HL-60/S4 (cell line): ENCODE measurements at regions not wholly inside any gene's neighbourhood (a gene's known extent, or its start where the extent isn't known, plus 50 kb on each side); places are given as distances from the start of the nearest gene placed in this dataset.
"Not testable (repeated sequence)": the region's sequence is repeated elsewhere in the genome, so short reads cannot be mapped to it uniquely, and the experiment has no call there.

Experiments used
- in situ Hi-C: fragments of 300-500 bp; cut with MboI; formaldehyde crosslinking; loops from 2 replicates; pipeline ENCODE4 v1.14.3; 2022; ENCODE audit warnings: low sequenced_read_pairs

DNA sequence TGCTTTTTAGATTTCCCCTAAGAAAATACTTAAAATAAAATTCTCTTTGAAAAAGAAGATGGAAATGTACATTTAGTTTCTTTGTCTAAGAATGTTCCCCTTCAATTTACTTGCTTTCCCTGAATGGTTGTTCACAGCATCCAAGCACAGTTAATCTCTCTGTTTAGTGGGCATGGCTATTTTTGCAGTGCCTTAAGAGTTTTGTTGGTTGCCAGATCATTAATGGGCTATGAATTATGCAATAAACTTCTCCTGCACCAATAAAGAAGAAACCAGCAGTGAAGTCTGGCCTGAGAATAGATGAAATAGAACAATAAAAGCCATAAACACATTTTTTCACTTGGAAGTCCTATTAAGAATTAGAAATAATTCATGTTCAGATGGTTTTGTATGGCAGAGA lies 980.4 kb upstream of the IGFBP7 start:
- in situ Hi-C loops, result no loop called here

DNA sequence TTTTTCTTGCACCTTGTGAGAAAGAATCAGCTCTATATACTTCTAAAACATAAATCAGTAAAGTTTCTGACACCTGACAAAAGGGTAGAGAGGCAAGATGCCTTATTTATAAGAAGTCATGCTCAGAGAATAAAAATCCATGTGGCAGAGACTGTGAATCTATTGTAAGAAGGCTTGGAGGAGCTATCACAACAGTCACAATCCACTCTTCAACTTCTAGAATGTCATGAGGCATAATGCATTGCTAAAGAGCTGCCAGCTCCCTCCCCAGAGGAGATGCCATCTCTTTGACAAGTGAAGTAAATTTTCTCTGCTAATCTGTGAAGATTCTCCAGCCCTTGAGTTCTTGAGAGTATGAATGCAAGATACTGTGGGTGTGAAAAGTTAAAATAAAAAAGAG lies 971.2 kb upstream of the IGFBP7 start:
- in situ Hi-C loops, result no loop called here

DNA sequence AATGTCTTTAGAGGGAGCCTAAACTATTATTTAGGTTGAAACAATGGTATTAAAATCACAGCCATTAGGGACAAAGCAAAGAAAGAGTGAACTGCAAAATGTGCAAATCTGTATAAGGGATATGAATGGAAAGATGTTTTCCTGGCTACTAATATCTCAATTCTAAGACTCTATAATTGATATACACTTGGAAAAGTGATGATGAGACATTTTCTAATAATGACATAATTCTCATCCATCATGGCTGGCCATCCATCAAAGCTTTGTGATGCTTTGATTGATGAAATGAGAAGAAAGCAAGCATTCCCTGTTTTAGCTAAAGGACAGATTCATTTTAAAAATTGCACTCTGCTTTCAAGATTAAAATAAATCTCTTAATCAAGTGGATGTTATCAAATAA lies 965.5 kb upstream of the IGFBP7 start:
- in situ Hi-C loops, result no loop called here

DNA sequence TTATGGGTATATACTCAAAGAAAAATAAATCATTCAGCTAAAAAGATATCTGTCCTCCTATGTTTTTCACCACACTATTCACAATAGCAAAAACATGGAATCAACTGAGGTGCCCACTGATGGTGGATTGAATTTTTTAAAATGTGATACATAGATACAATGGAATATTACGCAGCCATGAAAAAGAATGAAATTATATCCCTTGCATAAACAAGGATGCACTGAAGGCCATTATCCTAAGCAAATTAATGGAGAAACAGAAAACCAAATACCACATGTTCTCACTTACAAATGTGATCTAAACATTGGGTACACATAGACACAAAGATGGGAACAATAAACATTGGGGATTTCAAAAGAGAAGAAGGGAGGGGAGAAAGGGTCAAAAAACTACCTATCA lies 964.2 kb upstream of the IGFBP7 start:
- in situ Hi-C loops, result no loop called here

DNA sequence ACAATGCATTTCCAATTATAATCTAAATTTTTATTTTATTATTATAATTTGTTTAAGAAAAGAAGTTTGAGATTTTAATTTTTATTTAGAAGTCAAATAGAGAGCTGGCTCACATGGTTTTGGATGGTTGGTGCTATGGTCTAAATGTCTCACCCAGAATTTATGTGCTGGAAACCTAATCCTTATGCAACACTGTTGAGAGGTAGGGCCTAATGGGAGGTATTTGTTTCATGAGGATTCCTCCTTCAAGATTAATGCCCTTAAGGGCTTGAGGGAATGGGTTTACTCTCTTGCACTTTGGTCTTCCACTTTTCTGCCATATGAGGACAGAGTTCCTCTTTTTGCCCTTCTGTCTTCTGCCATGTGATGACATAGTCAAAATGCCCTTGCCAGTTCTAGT lies 960.5 kb upstream of the IGFBP7 start:
- in situ Hi-C loops, result no loop called here

DNA sequence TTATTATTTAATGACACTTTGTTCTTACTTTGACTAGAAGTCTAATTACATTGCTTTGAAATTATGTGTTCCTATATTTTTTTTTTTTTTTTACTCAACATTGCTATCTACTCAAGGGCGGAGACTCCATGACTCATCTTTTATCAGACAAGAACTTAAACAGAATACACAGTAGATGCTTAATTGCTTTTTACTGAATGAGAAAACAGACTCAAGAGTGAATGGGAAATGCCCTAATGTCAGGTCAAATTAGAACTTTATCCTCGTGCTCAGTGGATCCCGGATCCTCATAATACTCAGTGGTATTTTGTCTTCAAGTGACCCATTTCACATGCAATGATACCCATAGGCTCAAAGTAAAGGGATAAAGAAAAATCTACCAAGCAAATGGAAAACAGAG lies 954.5 kb upstream of the IGFBP7 start:
- in situ Hi-C loops, result no loop called here

DNA sequence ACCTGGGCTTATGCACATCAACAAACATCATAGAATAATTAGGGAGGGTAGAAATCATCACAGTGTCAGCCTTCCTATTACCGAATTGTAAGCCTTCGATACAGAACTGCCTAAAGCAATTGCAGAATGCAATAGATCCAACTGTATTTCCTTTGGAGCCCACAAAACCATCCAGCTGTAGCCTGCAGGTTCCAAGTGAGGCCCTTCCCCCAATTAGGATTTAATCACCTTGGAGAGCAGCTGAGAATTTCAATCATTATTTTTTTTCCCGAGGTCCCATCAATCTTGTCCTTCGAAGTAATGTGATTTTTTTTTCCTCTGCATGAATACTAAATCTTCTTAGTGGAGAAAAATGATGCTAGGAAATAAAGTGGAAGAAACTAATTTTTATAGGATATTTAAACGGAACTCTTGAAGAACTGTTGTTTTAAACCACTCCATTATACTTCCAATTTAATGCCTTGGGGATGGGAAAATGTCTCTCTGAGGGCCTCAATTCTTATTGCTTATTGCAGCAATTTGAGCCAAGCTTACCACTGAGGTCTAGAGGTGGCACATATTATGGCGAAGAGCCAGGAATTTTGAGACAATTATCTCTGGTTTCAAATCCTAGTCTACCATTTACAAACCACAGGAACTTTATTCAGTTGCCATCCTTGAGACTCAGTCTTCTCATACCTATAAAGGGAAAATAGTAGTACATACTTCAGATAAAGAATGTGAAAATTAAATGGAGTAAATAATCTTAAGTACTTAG lies 953.4 kb upstream of the IGFBP7 start:
- in situ Hi-C loops, result no loop called here

DNA sequence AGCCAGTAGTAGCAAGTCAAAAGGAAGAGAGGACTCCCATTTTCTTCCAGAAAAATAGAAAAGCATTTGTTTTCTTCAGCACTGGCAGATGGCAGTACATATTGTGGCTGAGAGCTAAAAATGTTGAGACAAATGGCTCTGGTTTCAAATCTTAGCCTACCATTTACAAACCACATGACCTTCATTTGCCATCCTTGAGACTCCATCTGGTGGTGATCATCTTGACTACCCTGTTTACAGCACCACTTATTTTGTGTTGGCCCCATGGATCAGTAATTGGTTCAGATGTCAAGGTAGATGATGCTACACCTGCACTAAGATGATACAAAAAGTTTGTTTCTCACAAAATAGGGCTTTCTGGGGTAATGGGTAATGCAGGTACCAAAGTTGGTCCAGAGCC lies 951.8 kb upstream of the IGFBP7 start:
- in situ Hi-C loops, result no loop called here

DNA sequence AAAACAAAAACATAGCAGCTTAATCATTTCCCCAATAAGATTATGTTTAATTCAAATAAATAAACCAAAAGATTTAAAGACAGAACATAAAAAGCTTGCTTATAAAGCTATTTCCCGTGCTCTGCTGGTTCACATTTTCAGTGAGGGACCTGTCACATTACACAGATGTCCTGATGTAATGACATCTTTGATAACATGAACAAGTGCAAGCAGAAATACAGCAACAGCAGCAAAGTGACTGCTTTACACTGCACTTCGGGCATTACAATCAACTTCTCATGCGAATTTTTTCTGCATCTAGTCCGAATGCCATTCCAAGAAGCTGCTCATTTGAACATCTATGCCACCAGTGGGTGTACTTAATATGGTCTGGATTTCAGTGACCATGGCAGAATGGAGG lies 940.3 kb upstream of the IGFBP7 start:
- in situ Hi-C loops, result no loop called here

DNA sequence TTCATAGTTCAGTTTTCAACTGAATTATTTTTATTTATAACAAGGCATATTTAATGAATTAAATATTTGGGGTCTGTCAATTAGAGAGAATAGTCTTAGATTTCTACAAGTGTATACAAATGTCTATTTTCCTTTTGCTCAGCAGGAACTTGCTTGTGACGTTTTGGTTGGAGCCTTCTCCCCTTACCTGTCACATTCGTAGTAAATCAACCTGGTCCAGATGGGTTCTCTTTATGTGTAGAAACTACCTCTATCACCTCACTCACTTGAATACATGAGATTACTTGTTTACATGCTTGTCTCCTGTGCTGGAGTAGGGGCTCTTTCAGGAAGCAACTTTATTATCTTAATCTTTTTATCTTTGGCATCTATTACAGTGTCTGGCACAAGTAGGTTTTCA lies 938.3 kb upstream of the IGFBP7 start:
- in situ Hi-C loops, result no loop called here

DNA sequence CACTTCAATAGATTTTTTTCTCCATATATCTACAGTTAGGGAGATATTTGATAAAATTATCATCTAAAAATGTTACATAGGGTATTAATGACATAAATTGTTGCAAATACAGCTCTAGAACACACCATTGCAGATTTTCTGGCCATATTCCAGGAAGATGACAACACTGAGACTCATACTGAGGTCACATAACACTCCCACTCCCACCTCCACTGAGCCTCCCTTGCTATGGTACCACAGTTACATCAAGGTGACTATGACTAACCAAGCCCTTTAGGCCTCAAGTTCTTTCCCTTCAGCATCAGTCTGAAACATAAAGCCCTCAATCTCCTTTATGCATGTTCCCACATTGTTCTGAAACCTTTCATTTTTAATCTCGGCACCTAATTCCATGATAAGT lies 932.0 kb upstream of the IGFBP7 start:
- in situ Hi-C loops, result no loop called here

DNA sequence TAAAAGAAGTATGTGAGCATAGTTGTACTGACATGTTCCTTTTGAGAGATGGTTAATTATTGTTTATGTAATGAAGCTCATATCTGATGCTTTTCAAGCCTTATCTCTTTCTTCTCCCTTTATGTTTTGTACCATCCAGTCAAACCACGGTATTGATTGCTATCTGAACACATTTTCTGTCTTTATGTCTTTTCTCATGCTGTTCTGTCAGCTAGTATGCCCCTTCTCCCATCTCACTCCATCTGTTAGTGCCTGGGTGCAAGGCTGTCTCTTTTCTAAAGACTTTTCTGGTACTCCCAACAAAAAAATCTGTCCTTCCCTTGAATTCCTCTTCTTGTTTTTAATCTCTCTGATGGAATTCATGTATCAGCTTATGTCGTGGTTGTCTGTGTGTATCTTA lies 883.8 kb upstream of the IGFBP7 start:
- in situ Hi-C loops, result no loop called here

DNA sequence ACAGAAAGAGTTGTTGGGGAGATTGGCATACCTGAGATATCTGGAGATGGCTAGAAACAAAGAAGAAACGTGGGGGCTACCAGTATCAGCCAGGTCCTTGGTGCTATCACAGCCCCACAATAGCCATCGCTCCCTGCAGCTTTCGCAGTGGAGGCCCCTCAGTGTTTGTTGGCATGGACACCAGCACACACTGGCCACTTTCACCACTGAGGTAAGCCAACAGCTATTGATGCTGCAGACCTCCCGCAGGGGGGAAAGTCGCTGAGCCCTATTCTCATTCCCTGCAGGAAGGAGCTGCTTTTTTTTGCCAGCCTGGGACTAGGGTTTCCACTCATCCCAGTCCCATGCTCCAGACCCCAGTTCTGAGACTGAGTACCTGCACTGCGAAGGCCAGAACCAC lies 879.2 kb upstream of the IGFBP7 start:
- in situ Hi-C loops, result no loop called here

DNA sequence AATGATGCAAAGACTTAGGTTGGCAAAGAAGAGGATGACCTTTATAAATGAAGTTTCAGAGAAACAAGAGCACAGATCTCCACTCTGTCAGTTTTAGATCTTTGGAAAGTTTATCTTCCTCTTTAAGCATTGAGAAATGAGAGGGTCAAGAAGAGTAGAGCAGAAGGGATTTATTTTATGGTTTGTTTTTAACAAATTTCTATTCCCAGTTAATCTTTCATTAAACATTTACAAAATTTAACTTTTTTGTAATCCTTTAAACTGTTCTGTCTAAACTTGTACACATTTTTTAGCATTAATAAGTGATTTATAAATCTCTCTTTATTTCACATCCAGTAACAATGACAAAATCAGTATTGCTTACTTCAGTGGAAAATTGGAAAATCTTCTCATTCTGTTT lies 875.0 kb upstream of the IGFBP7 start:
- in situ Hi-C loops, result no loop called here

DNA sequence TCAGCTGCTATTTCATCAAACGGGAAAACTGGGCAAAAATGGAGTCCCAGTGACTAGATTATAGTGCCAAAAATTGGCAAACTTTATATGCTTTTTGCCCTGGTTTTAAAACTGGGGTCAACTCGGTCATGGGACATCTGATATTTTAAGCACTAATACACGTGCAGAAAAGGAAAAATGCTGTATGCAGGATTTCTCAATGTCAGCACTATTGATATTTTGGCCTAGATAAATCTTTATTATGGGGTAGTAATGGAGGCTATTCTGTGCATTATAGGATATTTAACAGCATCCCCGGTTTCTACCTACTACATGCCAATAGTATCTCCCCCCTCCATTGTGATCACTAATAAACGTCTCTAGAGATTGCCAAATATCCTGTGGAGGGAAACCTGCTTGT lies 870.9 kb upstream of the IGFBP7 start:
- in situ Hi-C loops, result no loop called here

DNA sequence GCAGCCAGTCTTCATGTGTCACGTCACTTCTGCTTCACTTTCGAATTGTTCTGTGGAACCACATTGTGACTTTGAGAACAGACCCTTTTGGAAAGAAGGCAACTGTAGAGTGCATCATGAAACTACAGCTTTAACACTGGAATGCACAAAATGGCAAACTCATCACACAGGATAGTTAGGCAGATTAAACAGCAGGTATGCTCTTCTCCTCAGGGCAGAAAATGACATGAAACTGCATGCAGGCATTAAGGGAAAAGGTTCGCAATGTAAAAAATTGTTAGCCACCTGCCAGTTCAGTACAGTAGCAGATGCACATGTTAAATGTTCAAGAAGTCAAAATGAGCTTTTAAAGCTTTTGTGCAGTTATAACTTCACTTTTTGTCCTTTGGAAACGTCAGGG lies 864.6 kb upstream of the IGFBP7 start:
- in situ Hi-C loops, result no loop called here

DNA sequence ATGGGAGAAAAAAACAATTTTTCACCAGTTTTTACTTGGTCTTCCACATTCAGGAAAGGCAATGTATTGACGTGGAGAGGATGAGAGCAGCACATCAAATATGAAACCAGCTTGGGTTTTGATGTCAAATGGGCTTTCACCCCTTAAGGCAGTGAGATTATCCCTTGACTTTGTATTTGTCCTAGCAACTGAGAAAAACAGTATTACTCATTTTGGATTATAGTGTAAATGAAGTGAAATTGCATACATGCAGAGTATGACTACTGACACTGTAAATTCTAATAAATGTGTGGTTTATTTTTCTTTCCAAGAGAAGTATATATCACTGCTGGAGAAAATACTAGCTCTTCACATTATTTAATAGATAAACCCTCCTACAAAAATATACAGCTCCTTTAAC lies 863.6 kb upstream of the IGFBP7 start:
- in situ Hi-C loops, result no loop called here

DNA sequence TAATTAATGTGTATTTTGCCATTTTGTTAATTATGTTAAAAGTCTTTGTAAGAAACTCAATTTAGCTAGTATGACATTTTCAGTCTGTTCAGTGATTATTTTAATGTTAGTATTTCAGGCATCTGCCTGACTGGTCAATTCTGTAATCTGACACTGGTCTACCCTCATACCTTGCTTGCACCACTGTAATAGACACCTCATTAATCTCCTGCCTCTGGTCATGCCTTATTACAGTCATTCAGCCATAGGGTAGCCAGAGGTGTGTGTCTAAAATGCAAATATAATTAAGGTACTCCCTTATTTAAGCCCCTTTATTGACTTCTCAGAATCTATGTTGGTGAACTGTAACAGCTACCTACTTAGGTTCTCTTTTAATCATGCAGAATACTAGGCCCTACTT lies 861.1 kb upstream of the IGFBP7 start:
- in situ Hi-C loops, result no loop called here

DNA sequence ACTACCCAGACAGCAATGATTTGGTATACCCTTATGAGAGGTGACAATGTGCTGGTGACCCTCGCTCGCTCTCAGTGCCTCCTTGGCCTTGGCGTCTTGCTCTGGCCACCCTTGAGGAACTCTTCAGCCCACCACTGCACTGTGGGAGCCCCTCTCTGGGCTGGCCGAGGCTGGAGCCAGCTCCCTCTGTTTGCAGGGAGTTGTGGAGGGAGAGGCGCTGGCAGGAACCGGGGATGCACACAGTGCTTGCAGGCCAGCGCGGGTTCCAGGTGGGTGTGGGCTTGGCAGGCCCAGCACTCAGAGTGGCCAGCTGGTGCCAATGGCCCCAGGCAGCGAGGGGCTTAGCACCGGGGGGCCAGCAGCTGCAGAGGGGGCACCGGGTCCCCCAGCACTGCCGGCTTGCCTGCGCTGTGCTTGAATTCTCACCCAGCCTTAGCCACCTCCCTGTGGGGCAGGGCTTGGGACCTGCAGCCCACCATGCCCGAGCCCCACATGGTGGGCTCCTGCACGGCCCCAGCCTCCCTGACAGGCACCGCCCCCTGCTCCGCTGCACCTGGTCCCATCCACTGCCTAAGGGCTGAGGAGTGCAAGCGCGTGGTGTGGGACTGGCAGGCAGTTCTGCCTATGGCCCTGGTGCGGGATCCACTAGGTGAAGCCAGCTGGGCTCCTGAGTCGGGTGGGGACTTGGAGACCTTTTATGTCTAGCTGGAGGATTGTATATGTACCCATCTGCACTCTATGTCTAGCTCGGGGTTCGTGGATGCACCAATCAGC lies 857.0 kb upstream of the IGFBP7 start:
- in situ Hi-C loops, result no loop called here

DNA sequence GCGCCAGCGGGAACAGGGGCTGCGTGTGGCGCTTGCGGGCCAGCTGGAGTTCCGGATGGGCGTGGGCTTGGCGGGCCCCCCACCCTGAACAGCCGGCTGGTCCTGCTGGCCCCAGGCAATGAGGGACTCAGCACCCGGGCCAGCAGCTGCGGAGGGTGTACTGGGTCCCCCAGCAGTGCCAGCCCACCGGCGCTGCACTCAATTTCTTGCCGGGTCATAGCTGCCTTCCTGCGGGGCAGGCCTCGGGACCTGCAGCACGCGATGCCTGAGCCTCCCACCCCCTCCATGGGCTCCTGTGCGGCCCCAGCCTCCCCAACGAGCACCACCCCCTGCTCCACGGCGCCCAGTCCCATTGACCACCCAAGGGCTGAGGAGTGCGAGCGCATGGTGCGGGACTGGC lies 855.2 kb upstream of the IGFBP7 start:
- in situ Hi-C loops, result not testable (repeated sequence)

DNA sequence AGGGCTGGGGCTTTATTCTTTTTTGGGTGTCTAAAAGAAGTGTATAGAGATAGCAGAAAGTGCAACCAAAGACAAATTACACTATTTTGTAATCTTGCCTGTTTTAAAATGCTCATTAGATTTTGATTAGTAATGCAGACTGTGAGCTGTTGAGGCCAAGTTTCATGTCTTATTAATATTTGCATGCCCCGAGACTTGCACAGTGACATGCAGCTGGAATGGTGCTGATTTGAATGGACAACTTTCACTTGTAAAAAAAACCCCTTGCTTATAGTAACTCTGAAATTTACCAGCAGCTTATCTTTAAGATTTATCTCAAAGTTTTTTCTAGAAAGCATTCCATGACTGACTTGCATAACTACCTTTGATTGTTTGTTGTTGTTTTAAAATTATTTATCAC lies 835.1 kb upstream of the IGFBP7 start:
- in situ Hi-C loops, result no loop called here

DNA sequence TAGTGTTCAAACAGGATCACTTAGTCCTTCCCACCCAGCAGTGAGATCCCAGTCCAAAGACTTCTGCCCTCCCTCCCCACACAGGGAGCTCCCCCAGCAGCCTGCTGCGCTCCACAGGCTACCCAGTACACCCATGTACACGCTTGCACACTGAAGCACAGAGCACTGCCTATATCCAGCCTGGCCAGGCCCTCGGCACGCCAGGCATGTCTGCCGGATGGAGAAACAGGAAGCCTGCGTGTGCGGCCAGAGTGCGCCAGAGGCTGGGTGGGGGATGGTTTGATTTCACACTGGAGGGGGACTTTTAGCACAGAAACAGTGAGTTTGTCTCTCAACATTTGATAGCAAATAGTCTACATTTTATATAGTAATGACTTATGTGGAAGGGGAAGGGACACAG lies 833.5 kb upstream of the IGFBP7 start:
- in situ Hi-C loops, result no loop called here

DNA sequence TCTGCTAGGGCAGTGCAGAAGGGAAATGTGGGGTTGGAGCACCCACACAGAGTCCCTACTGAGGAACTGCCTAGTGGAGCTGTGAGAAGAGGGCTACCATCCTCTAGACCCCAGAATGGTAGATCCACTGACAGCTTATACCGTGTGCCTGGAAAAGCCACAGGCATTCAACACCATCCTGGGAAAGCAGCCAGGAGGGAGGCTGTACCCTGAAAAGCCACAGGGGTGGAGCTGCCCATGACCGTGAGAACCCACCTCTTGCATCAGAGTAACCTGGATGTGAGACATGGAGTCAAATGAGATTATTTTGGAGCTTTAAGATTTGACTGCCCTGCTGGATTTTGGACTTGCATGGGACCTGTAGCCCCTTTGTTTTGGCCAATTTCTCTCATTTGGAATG lies 827.1 kb upstream of the IGFBP7 start:
- in situ Hi-C loops, result not testable (repeated sequence)
